ENCODE measurements at regions not wholly inside any gene's neighbourhood (a gene's known extent, or its start where the extent isn't known, plus 50 kb on each side); places are given as distances from the start of the nearest gene placed in this dataset.

- no peak for TF ChIP-seq GTF3C2 (IDR thresholded peaks at IDR 0.05; ENCODE audit: borderline replicate concordance, extremely low read depth, insufficient read length)
- no peak for TF ChIP-seq TGIF2 (CRISPR knock-in tag; IDR thresholded peaks at IDR 0.05)
These were observed 420.2 kb upstream of the IRX1 start for GRCh38 chr5:3175416-3175815.
